ENCODE measurements at regions not wholly inside any gene's neighbourhood (a gene's known extent, or its start where the extent isn't known, plus 50 kb on each side); places are given as distances from the start of the nearest gene placed in this dataset.

- TF ChIP-seq CTCF (IDR thresholded peaks at IDR 0.05) (no peak), POLR2AphosphoS5 (IDR thresholded peaks at IDR 0.05) (no peak)
These were observed 499.7 kb downstream of the EDEM1 start for GRCh38 chr3:5687230-5687629.
